HG03342 (cell line): ENCODE measurements at regions not wholly inside any gene's neighbourhood (a gene's known extent, or its start where the extent isn't known, plus 50 kb on each side); places are given as distances from the start of the nearest gene placed in this dataset.

ENCODE experiments used
- ATAC-seq: cut with Tn5 transposase; IDR thresholded peaks from one replicate; pipeline ENCODE4 v1.9.1; 2021; ENCODE audit warnings: mild to moderate bottlenecking, moderate library complexity; ENCODE audit not compliant: unreplicated experiment

GRCh38 chr1:219283541-219283940 lies 109.9 kb downstream of the LYPLAL1 start:
- no peak for ATAC-seq

- no peak for ATAC-seq
Measured at GRCh38 chr1:219281831-219282230, 108.2 kb downstream of the LYPLAL1 start.

DNA sequence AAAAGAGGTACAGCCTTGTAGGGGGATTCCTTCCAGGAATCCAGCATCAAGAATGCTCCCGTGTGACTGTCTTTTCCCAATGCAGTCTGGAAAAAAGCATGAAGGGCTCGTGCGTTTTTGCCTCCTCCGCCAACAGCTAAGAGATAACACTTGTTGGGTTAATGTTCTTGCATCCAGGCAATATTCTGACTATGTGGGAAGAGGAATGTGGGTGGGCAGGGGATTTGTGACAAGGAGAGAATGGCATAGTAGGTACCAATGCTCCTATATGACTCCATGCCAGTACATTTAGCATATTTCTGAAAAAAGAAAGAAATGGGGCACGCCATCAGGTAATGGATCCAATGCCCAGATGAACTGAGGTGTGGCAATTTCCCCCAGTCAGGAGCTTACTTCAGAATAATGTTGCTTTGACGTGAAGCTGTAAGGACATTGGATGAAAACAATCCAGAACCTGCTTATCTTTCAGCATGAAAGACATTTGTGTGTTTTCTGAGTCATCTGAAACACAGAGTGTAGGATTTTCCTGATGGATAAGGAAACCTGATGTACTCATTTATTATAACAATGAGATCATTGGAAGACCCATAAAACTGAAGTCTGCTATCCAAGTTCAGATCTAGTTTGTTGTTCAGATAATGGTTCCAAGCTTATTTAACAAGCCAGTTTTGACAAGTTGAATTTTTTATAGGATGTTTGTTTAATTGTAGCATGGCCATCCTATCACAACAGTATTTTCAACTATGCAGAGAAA lies 105.5 kb downstream of the LYPLAL1 start:
- ATAC-seq: no peak

- no peak for ATAC-seq
Measured at GRCh38 chr1:219278288-219278687, 104.6 kb downstream of the LYPLAL1 start.

- no peak for ATAC-seq
Measured at GRCh38 chr1:219277304-219278105, 103.8 kb downstream of the LYPLAL1 start.

DNA sequence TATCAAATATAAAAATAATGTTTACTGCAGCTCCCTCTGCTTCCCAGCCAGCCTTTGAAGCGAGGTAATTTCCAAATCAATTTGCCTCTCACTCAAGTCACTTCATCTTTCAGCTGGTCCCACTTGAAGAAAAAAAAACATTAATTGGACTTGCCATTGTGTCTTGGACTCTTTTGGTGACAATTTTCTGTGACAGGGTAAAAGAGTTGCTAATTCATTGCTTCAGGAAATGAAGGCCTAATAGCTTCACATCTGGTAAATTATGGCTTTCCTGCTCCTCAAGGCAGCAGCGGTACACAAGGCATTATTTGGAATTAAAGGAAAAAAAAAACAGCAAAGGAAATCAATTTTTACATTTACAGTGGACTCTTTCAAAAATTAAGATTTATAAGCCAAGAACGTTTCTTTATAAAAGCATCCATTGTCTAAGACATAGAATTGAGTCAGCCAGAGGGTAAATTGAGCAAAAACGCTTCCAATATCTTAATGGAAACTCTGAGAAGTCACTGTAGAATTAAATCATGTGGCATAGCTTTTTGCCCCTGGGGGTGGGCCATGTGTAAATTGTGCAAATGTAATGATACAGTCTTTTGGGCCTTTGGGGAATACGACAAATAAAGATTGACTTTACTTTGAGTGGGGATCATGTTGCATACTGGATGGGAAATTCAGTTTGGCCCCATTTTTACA lies 102.5 kb downstream of the LYPLAL1 start:
- no peak for ATAC-seq

DNA sequence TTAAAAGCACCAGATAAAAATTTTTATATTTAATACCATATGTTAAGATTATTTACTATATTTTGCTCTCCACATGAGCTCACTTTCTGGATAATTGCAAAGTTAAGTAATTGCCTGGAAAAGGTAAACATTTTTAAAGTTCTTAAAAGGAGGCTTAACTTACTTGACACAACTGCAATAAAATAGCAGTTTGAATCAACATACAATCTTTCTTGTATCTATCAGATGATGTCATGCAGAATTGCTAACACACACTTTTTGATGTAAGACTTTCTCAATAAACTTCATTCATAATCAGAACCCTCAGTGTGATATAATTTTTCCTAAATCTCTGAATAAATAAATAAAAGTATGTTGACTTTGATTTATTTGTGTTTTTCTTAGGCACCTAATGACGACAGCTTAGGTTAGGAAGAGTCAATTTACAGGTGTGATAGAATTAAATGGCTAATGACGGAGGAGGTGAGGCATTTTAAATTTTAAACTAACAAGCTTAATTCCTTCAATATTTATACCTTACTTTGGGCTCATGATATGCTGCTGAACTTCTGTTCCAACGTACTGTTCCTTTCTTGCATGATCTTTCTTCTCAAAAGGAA lies 99.5 kb downstream of the LYPLAL1 start:
- no peak for ATAC-seq

- no peak for ATAC-seq
Measured at GRCh38 chr1:219271818-219272535, 98.3 kb downstream of the LYPLAL1 start.

GRCh38 chr1:219269171-219269570 lies 95.5 kb downstream of the LYPLAL1 start:
- ATAC-seq: no peak

DNA sequence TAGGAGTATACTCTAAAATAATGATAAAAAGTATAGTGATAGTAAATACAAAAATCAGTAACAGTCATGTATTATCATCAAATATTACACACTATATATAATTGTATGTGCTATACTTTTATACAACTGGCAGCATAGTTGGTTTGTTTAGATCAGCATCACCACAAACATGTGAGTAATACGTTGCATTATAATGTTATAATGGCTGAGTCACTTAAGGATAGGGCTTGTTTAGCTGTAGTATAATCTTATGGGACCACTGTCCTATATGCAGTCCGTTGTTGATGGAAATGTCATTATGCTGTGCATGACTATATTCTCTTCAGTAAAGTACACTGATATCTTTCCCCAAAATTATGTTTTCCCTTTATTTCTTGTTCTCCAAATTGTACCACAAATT lies 92.8 kb downstream of the LYPLAL1 start:
- ATAC-seq: no peak

DNA sequence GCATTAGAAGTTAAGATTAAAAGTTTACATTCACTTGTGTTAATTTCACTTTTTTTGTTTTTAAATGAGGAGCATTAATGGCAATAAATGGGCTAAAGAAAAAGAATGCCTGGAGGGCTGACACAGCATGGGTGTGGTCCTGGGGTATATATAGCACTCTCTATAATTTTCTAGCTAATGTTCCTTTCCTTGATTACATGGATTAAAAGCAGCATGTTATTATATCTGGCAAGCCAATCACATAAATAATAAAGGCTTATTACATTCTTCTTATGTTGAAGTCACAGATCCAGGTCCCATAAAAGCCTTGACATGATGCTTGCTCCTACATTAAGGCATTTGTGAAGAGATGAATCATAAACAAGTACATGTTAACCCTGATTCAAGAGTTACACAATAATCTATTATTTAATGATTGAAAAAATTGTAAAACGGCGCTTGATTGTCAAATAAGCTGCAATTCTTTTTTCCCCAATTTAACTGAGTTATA lies 91.4 kb downstream of the LYPLAL1 start:
- no peak for ATAC-seq

GRCh38 chr1:219264561-219264960 lies 90.9 kb downstream of the LYPLAL1 start:
- no peak for ATAC-seq
